ENCODE measurements at regions not wholly inside any gene's neighbourhood (a gene's known extent, or its start where the extent isn't known, plus 50 kb on each side); places are given as distances from the start of the nearest gene placed in this dataset.

GRCh38 chr2:15047184-15047583 is 414.7 kb downstream of the LRATD1 start:
- no peak for TF ChIP-seq EP300 (IDR thresholded peaks at IDR 0.05)
- no peak for TF ChIP-seq POLR2A (IDR thresholded peaks at IDR 0.05; ENCODE audit: low read depth)
- TF ChIP-seq POLR2AphosphoS5 (IDR thresholded peaks at IDR 0.05) = no peak
- TF ChIP-seq CTCF (IDR thresholded peaks at IDR 0.05) = no peak
- H3K36me3 ChIP-seq = no peaks in the 10 kb centered on the region
- no peak overlapping the region for H3K4me3 ChIP-seq
- peaks cover 0 to 22% (median 20%) of the 10 kb centered on the region in 4 donors for H3K4me1 ChIP-seq
- H3K9me3 ChIP-seq = no peaks in the 10 kb centered on the region
- DNase-seq (ENCODE audit: extremely low spot score) = no peak
- WGBS = 67% methylated on average over 5 of the region's 5 CpGs
- H3K27me3 ChIP-seq = no peaks in the 10 kb centered on the region
- intact Hi-C loops (cut with DNase I) = loop anchor here (10.0 kb wide), 1 partner anchor 412 kb away; the partner anchor contains the start of gene LRATD1
- H3K27ac ChIP-seq (replicated peaks in 1 of 4) = no peak overlapping the region

DNA sequence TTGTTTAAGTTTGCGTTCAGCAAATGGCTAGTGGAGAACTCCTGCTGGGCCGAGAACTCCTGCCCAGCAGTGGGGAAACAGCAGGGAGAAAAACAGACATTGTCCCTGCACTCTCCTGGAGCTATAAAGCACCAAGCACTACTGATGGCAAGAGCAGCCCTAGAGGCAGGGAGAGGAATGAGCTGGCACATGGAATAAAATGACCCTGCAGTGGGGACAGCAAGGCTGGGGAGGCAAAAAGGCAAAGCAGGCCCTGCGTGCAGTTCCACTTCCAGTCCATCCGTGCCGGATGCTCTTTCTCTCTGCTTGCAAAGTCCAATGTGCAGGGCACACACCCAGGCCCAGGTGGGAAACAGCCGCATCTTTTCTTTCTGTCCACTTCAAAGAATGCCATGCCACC is 415.5 kb downstream of the LRATD1 start:
- H3K9me3 ChIP-seq = no peaks in the 10 kb centered on the region
- peaks cover 0 to 14% (median 12%) of the 10 kb centered on the region in 4 donors for H3K4me1 ChIP-seq
- no peaks in the 10 kb centered on the region for H3K27me3 ChIP-seq
- intact Hi-C loops (cut with DNase I) = loop anchor here (10.0 kb wide), 1 partner anchor 413 kb away; the partner anchor contains the start of gene LRATD1
- TF ChIP-seq CTCF (IDR thresholded peaks at IDR 0.05) = no peak
- no peak for TF ChIP-seq POLR2AphosphoS5 (IDR thresholded peaks at IDR 0.05)
- TF ChIP-seq EP300 (IDR thresholded peaks at IDR 0.05) = no peak
- TF ChIP-seq POLR2A (IDR thresholded peaks at IDR 0.05; ENCODE audit: low read depth) = no peak
- H3K4me3 ChIP-seq = no peak overlapping the region
- 86% methylated on average over 6 of the region's 6 CpGs for WGBS
- peak; percentile 79 for DNase-seq (ENCODE audit: extremely low spot score)
- no peak overlapping the region for H3K27ac ChIP-seq (replicated peaks in 1 of 4)
- H3K36me3 ChIP-seq = no peaks in the 10 kb centered on the region

DNA sequence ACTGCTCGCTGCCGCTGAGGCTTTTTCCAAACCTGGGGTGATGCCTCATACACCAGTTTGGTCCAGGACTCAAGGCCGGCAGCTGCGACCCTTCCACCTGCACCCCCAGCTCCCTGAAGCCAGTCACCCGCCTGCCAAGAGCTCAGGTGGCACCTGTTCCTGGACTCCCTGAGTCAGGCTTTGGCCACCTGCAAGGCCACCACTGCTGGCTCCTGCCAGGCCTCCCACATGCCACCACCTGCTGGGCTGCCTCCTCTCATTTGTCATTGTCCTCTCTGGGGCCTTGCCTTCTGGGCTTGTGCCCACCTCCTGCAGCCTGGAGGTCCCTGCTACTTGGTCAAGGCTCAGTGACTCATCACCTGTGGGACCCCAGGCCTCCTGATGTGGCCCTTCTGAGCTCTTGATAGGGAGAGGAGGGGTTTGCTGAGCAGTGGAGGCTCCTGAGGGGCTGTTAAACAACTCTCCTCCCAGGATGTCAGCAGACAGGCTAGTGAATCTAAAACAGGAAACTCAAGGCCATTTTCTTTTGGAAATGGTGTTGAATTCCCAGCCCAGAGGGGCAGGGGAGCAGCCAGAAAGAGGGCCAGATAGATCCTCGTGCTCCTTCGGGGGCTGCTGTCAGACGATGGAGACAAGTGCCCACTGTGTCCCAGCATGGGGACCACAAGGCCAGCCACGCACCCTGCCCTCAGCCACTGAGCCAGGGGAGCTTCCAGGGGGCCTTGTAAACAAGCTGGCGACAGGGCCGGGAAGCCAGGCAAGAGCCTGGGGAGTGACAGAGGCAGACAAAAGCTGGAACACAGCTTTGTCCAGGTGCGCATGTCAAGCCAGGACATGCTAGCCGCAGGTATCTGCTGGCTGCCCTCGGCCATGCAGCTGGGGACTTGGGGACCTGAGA is 416.8 kb downstream of the LRATD1 start:
- peak; percentile 89 for DNase-seq (ENCODE audit: extremely low spot score)
- TF ChIP-seq POLR2AphosphoS5 (IDR thresholded peaks at IDR 0.05) (no peak), POLR2A (IDR thresholded peaks at IDR 0.05; ENCODE audit: low read depth) (no peak), EP300 (IDR thresholded peaks at IDR 0.05) (no peak), CTCF (IDR thresholded peaks at IDR 0.05) (no peak)
- 86% methylated on average over 11 of the region's 14 CpGs for WGBS
- Histone ChIP-seq H3K27me3 (no peaks in the 10 kb centered on the region), H3K9me3 (no peaks in the 10 kb centered on the region), H3K4me3 (no peak overlapping the region), H3K27ac (replicated peaks in 1 of 4) (no peak overlapping the region), H3K4me1 (peaks cover 0 to under 1% (median under 1%) of the 10 kb centered on the region in 4 donors), H3K36me3 (no peaks in the 10 kb centered on the region)
- intact Hi-C loops (cut with DNase I) = loop anchor here (10.0 kb wide), 1 partner anchor 415 kb away; the partner anchor contains the start of gene LRATD1

DNA sequence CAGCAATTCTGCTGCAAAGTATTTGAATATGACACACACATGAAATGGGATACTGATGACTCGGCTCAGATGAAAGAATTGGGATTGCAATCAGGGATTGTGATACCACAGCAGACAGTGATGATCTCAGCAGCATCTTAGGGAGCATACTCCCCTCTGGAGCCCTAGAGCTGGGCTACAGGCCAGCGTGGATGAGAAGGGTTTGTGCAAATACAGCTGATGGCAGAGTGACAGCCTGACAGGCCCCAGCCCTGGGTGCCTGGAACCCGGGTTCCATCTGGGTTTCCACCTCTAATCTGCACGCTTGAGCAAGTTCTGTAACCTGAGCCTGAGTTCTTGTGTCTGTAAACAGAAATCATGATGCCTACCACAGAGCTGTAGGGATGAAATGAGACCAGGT is 418.0 kb downstream of the LRATD1 start:
- Histone ChIP-seq H3K9me3 (no peaks in the 10 kb centered on the region), H3K4me3 (no peak overlapping the region), H3K27ac (replicated peaks in 1 of 4) (no peak overlapping the region), H3K4me1 (no peaks in the 10 kb centered on the region), H3K27me3 (no peaks in the 10 kb centered on the region), H3K36me3 (no peaks in the 10 kb centered on the region)
- peak; percentile 83 for DNase-seq (ENCODE audit: extremely low spot score)
- WGBS = 44% methylated on average over 4 of the region's 4 CpGs
- TF ChIP-seq CTCF (IDR thresholded peaks at IDR 0.05) (no peak), POLR2A (IDR thresholded peaks at IDR 0.05; ENCODE audit: low read depth) (no peak), POLR2AphosphoS5 (IDR thresholded peaks at IDR 0.05) (no peak), EP300 (IDR thresholded peaks at IDR 0.05) (no peak)
- intact Hi-C loops (cut with DNase I) = no loop called here
